H54 (cell line): ENCODE measurements at regions not wholly inside any gene's neighbourhood (a gene's known extent, or its start where the extent isn't known, plus 50 kb on each side); places are given as distances from the start of the nearest gene placed in this dataset.

ENCODE experiments used
- DNase-seq: peaks from one replicate; pipeline ENCODE4 v3.0.0; 2011; ENCODE audit warnings: low spot score, mixed read lengths; ENCODE audit not compliant: insufficient read length
- FAIRE-seq: peaks from 3 replicates; lab custom pipeline; 2011; peaks lifted over from hg19 to GRCh38; lab: Jason Lieb, UNC
- POLR2A ChIP-seq: IDR thresholded peaks from 2 replicates; pipeline ENCODE4 v1.6.1; 2011; ENCODE audit warnings: low read depth, mild to moderate bottlenecking, low read length

GRCh38 chr18:7464245-7464966 is 102.7 kb upstream of the PTPRM start:
- no peak for TF ChIP-seq POLR2A
- DNase-seq (no peak), FAIRE-seq (no peak)

GRCh38 chr18:7466190-7466589 is 100.9 kb upstream of the PTPRM start:
- no peak for DNase-seq
- FAIRE-seq, result no peak
- TF ChIP-seq POLR2A, result no peak

- DNase-seq (peak; percentile 7), FAIRE-seq (no peak)
- TF ChIP-seq POLR2A, result no peak
These were observed 99.2 kb upstream of the PTPRM start for GRCh38 chr18:7467708-7468466.

- no peak for TF ChIP-seq POLR2A
- no peak for FAIRE-seq
These were observed 97.0 kb upstream of the PTPRM start for GRCh38 chr18:7470101-7470500.

GRCh38 chr18:7470503-7470902 is 96.6 kb upstream of the PTPRM start:
- FAIRE-seq, result no peak
- TF ChIP-seq POLR2A, result no peak
- DNase-seq, result no peak

More at GRCh38 chr18:7470101-7470500, 97.0 kb upstream of the PTPRM start:
- DNase-seq, result no peak

- DNase-seq (no peak), FAIRE-seq (no peak)
- no peak for TF ChIP-seq POLR2A
These were observed 90.7 kb upstream of the PTPRM start for GRCh38 chr18:7476386-7476785.

GRCh38 chr18:7479756-7480155 is 87.4 kb upstream of the PTPRM start:
- no peak for FAIRE-seq
- no peak for TF ChIP-seq POLR2A

GRCh38 chr18:7480879-7481278 is 86.2 kb upstream of the PTPRM start:
- FAIRE-seq (no peak), DNase-seq (no peak)
- no peak for TF ChIP-seq POLR2A

More at GRCh38 chr18:7479756-7480155, 87.4 kb upstream of the PTPRM start:
- no peak for DNase-seq

- no peak for TF ChIP-seq POLR2A
- DNase-seq (no peak), FAIRE-seq (no peak)
These were observed 84.8 kb upstream of the PTPRM start for GRCh38 chr18:7482342-7482741.

- DNase-seq (no peak), FAIRE-seq (no peak)
- no peak for TF ChIP-seq POLR2A
These were observed 81.5 kb upstream of the PTPRM start for GRCh38 chr18:7485616-7486015.

GRCh38 chr18:7488571-7488970 is 78.5 kb upstream of the PTPRM start:
- TF ChIP-seq POLR2A, result no peak
- DNase-seq (no peak), FAIRE-seq (no peak)

GRCh38 chr18:7490104-7490503 is 77.0 kb upstream of the PTPRM start:
- no peak for TF ChIP-seq POLR2A
- no peak for DNase-seq
- FAIRE-seq, result no peak

- DNase-seq, result no peak
- no peak for TF ChIP-seq POLR2A
- FAIRE-seq, result no peak
These were observed 74.7 kb upstream of the PTPRM start for GRCh38 chr18:7492385-7492784.

- FAIRE-seq (no peak), DNase-seq (no peak)
- TF ChIP-seq POLR2A, result no peak
These were observed 70.0 kb upstream of the PTPRM start for GRCh38 chr18:7497081-7497480.
